ENCODE measurements at regions not wholly inside any gene's neighbourhood (a gene's known extent, or its start where the extent isn't known, plus 50 kb on each side); places are given as distances from the start of the nearest gene placed in this dataset.

DNA sequence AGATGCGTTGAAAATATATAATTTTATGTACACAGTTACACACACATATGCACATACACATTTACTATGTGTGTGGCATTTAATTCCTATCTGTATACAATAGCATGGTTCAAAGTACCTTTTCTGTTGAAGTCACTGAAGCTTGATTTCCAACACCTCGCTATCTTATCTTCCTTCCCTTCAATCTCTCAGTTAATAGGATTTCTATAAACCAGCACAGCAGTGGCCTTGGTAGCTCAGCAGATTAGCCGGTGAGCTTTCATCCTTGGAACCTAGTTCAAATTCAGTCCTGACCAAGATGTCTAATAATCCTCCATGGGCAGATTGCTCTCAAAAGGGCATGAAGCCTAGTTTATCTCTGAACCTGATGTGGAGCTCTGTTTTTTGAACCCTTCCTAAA is 2389.5 kb downstream of the MAT2B start:
- TF ChIP-seq POLR2A (IDR thresholded peaks at IDR 0.05; ENCODE audit: low read length), result no peak
- TF ChIP-seq GATA1 (IDR thresholded peaks at IDR 0.05; ENCODE audit: low read depth, low read length), result no peak
